Uterus (tissue), 3 donors: ENCODE measurements at regions not wholly inside any gene's neighbourhood (a gene's known extent, or its start where the extent isn't known, plus 50 kb on each side); places are given as distances from the start of the nearest gene placed in this dataset.

Experiments
- DNase-seq, 2 donors: peaks; one replicate each; pipeline ENCODE4 v3.0.0-alpha.2; 2019 to 2020
- H3K27ac ChIP-seq, 2 donors: fragments of 200-600 bp; sonication (generic); 1 replicate in 1 of 2; 2 replicates in 1 of 2; pipeline ENCODE4 v1.5.1; 2016 to 2018
- H3K27me3 ChIP-seq, 2 donors: fragments of 200-600 bp; sonication (generic); one replicate each; pipeline ENCODE4 v1.5.1; 2018 to 2019; ENCODE audit warnings: control low read depth in 1 of 2
- H3K36me3 ChIP-seq, 2 donors: fragments of 200-600 bp; sonication (generic); one replicate each; pipeline ENCODE4 v1.5.1; 2019; ENCODE audit warnings: control low read depth in 1 of 2
- H3K4me1 ChIP-seq, 2 donors: fragments of 200-600 bp; sonication (generic); one replicate each; pipeline ENCODE4 v1.5.1; 2018 to 2019; ENCODE audit warnings: control low read depth in 1 of 2
- H3K4me3 ChIP-seq, 2 donors: fragments of 200-600 bp; sonication (generic); 1 replicate in 1 of 2; 2 replicates in 1 of 2; pipeline ENCODE4 v1.5.1; 2018 to 2019; ENCODE audit warnings: mild to moderate bottlenecking in 1 of 2
- H3K9me3 ChIP-seq, 2 donors: fragments of 200-600 bp; sonication (generic); one replicate each; pipeline ENCODE4 v1.5.1; 2019; ENCODE audit warnings: control low read depth in 1 of 2
- POLR2A ChIP-seq, 2 donors: fragments of 450-650 bp; IDR thresholded peaks; one replicate each; pipeline ENCODE4 v1.6.1; 2016; ENCODE audit warnings: antibody characterized with exemption in 2 of 2, mild to moderate bottlenecking in 1 of 2, moderate library complexity in 1 of 2
- intact Hi-C: fragments of 100-400 bp; cut with DNase I; formaldehyde crosslinking; loops from one replicate; pipeline ENCODE4 v1.15.1; 2023; ENCODE audit warnings: low total_unique reads
- TF ChIP-seq, protein P1 (sequence below), 4 experiments: fragments of 200-600 bp in 2 of 4; fragments of 450-650 bp in 2 of 4; sonication (generic) in 2 of 4; IDR thresholded peaks; one replicate each; pipeline ENCODE4 v1.5.1; 2016 to 2019; ENCODE audit warnings: antibody characterized with exemption in 4 of 4, mild to moderate bottlenecking in 2 of 4, moderate library complexity in 1 of 4
- donor health status: DM: yes; HTN: yes; CAD: no.

DNA sequence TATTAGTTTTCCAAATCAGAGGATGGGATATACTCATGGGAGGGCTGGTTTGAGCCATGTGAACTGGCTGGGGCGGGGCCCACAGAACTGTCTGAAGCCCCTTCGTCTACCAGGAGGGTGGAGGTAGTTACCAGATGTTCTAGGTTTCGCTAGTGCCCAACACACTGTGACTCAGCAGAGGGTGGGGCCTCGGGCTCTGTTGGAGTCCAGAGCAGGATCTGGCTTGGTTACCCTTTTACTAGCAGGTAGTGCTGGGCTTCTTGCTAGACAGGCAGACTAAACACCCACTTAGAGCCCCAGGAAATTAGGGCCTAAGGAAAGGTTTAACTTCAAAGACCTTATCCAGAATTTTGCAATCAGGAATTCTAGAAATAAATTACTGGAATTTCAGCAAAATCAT, 56.2 kb upstream of the CHRDL1 start:
- Histone ChIP-seq H3K27me3 (no peaks in the 10 kb centered on the region), H3K4me1 (no peaks in the 10 kb centered on the region), H3K27ac (no peak overlapping the region), H3K36me3 (no peaks in the 10 kb centered on the region), H3K9me3 (no peaks in the 10 kb centered on the region), H3K4me3 (no peak overlapping the region)
- no peak for TF ChIP-seq POLR2A (IDR thresholded peaks at IDR 0.05)
- TF ChIP-seq, protein P1, sequence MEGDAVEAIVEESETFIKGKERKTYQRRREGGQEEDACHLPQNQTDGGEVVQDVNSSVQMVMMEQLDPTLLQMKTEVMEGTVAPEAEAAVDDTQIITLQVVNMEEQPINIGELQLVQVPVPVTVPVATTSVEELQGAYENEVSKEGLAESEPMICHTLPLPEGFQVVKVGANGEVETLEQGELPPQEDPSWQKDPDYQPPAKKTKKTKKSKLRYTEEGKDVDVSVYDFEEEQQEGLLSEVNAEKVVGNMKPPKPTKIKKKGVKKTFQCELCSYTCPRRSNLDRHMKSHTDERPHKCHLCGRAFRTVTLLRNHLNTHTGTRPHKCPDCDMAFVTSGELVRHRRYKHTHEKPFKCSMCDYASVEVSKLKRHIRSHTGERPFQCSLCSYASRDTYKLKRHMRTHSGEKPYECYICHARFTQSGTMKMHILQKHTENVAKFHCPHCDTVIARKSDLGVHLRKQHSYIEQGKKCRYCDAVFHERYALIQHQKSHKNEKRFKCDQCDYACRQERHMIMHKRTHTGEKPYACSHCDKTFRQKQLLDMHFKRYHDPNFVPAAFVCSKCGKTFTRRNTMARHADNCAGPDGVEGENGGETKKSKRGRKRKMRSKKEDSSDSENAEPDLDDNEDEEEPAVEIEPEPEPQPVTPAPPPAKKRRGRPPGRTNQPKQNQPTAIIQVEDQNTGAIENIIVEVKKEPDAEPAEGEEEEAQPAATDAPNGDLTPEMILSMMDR (IDR thresholded peaks at IDR 0.05), result no peak
- intact Hi-C loops, result no loop called here
- no peak for DNase-seq

DNA sequence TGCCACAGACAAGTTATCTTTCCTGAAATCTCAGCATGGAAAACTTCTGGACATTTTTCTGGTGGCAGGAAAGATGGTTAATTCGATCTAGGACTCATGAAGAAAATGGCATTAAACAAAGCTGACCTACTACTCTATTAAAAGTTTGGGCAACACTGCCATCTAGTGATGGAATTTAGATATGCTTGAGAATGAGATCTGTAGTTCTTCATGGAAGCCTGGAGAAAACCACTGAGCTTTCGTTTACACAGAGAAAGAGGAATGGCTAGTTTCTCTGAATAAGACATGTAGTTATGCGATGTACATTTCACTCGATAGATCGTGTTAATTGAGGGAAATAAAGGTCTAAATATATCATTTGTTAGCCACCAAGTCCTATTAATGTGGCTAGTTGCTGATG, 51.7 kb upstream of the CHRDL1 start:
- intact Hi-C loops, result loop anchor here (5.0 kb wide), 1 partner anchor 400 kb away; no protein-coding TSS in a partner anchor
- H3K36me3 ChIP-seq, result no peaks in the 10 kb centered on the region
- H3K27me3 ChIP-seq, result no peaks in the 10 kb centered on the region
- DNase-seq, result no peak
- H3K4me1 ChIP-seq, result no peaks in the 10 kb centered on the region
- no peak overlapping the region for H3K27ac ChIP-seq
- no peak for TF ChIP-seq POLR2A (IDR thresholded peaks at IDR 0.05)
- TF ChIP-seq, protein P1 (IDR thresholded peaks at IDR 0.05), result peak; percentile 46 to 66 (median 62)
- no peaks in the 10 kb centered on the region for H3K9me3 ChIP-seq
- no peak overlapping the region for H3K4me3 ChIP-seq

DNA sequence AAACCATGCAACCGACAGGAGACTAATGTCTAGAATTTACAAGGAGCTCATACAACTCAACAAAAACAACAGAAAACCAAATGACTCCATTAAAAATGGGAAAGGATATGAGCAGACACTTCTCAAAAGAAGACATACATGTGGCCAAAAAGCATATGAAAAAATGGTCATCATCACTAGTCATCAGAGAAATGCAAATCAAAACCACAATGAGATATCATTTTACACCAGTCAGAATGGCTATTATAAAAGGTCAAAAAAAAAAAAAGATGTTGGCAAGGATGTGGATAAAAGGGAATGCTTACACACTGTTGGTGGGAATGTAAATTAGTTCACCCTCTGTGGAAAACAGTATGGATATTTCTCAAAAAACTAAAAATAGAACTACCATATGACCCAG, 50.5 kb upstream of the CHRDL1 start:
- H3K4me3 ChIP-seq, result no peak overlapping the region
- no peak for DNase-seq
- no peaks in the 10 kb centered on the region for H3K27me3 ChIP-seq
- no peaks in the 10 kb centered on the region for H3K4me1 ChIP-seq
- H3K9me3 ChIP-seq, result no peaks in the 10 kb centered on the region
- no peaks in the 10 kb centered on the region for H3K36me3 ChIP-seq
- no peak for TF ChIP-seq POLR2A (IDR thresholded peaks at IDR 0.05)
- TF ChIP-seq, protein P1 (IDR thresholded peaks at IDR 0.05), result no peak
- H3K27ac ChIP-seq, result no peak overlapping the region
- intact Hi-C loops, result loop anchor here (5.0 kb wide), 1 partner anchor 399 kb away; no protein-coding TSS in a partner anchor
